ENCODE measurements at regions not wholly inside any gene's neighbourhood (a gene's known extent, or its start where the extent isn't known, plus 50 kb on each side); places are given as distances from the start of the nearest gene placed in this dataset.
A peak's percentile ranks its signal among the peaks of the same experiment; 100 is the strongest.
"Not testable (repeated sequence)": the region's sequence is repeated elsewhere in the genome, so short reads cannot be mapped to it uniquely, and the experiment has no call there.

- no peak for DNase-seq
Observed at GRCh38 chr1:229141271-229141670, 129.6 kb upstream of the RAB4A start.

GRCh38 chr1:229141689-229142377 is 129.1 kb upstream of the RAB4A start:
- DNase-seq, result no peak

GRCh38 chr1:229142471-229142870 is 128.4 kb upstream of the RAB4A start:
- no peak for DNase-seq

- no peak for DNase-seq
Observed at GRCh38 chr1:229146647-229147046, 124.3 kb upstream of the RAB4A start.

- DNase-seq, result no peak
Observed at GRCh38 chr1:229147072-229147471, 123.8 kb upstream of the RAB4A start.

GRCh38 chr1:229148041-229148671 is 122.8 kb upstream of the RAB4A start:
- DNase-seq, result no peak

GRCh38 chr1:229148743-229149142 is 122.2 kb upstream of the RAB4A start:
- no peak for DNase-seq

- no peak for DNase-seq
Observed at GRCh38 chr1:229149435-229149834, 121.5 kb upstream of the RAB4A start.

GRCh38 chr1:229150518-229150917 is 120.4 kb upstream of the RAB4A start:
- DNase-seq, result no peak

- DNase-seq, result not testable (repeated sequence)
Observed at GRCh38 chr1:229151412-229151811, 119.5 kb upstream of the RAB4A start.

GRCh38 chr1:229152311-229152710 is 118.6 kb upstream of the RAB4A start:
- no peak for DNase-seq

- no peak for DNase-seq
Observed at GRCh38 chr1:229153955-229154548, 116.9 kb upstream of the RAB4A start.

GRCh38 chr1:229154811-229155210 is 116.1 kb upstream of the RAB4A start:
- DNase-seq, result no peak

GRCh38 chr1:229155472-229155871 is 115.4 kb upstream of the RAB4A start:
- peak in 2 of 4 experiments; percentile 6 to 9 for DNase-seq

- no peak for DNase-seq
Observed at GRCh38 chr1:229156872-229157271, 114.0 kb upstream of the RAB4A start.

- no peak for DNase-seq
Observed at GRCh38 chr1:229157480-229157879, 113.4 kb upstream of the RAB4A start.

- DNase-seq, result no peak
Observed at GRCh38 chr1:229158341-229158921, 112.5 kb upstream of the RAB4A start.

GRCh38 chr1:229158927-229159326 is 112.0 kb upstream of the RAB4A start:
- DNase-seq, result no peak

- DNase-seq, result no peak
Observed at GRCh38 chr1:229159668-229160544, 111.0 kb upstream of the RAB4A start.

- DNase-seq, result no peak
Observed at GRCh38 chr1:229161740-229162139, 109.2 kb upstream of the RAB4A start.

GRCh38 chr1:229162825-229163515 is 107.9 kb upstream of the RAB4A start:
- no peak for DNase-seq

GRCh38 chr1:229164348-229164747 is 106.6 kb upstream of the RAB4A start:
- DNase-seq, result no peak
